Thyroid gland (tissue), 4 donors: ENCODE measurements at regions not wholly inside any gene's neighbourhood (a gene's known extent, or its start where the extent isn't known, plus 50 kb on each side); places are given as distances from the start of the nearest gene placed in this dataset.

Experiments
- DNase-seq, 2 donors: peaks; one replicate each; pipeline ENCODE4 v3.0.0-alpha.2; 2019
- H3K27ac ChIP-seq, 3 donors: fragments of 200-600 bp; sonication (generic); 1 replicate in 2 of 3; 2 replicates in 1 of 3; pipeline ENCODE4 v1.5.1; 2016 to 2019; ENCODE audit warnings: mild to moderate bottlenecking in 1 of 3, moderate library complexity in 1 of 3
- H3K27me3 ChIP-seq: fragments of 200-600 bp; sonication (generic); one replicate; pipeline ENCODE4 v1.5.1; 2019
- H3K36me3 ChIP-seq, 2 donors: fragments of 200-600 bp; sonication (generic); one replicate each; pipeline ENCODE4 v1.5.1; 2016 to 2019
- H3K4me1 ChIP-seq, 2 donors: fragments of 200-600 bp; sonication (generic); one replicate each; pipeline ENCODE4 v1.5.1; 2017 to 2019
- H3K4me3 ChIP-seq, 3 donors: fragments of 200-600 bp; sonication (generic); replicated peaks in 1 of 3; 1 replicate in 2 of 3; 2 replicates in 1 of 3; pipeline ENCODE4 v1.5.1; 2016; ENCODE audit warnings: mild to moderate bottlenecking in 1 of 3
- H3K9me3 ChIP-seq: fragments of 200-600 bp; sonication (generic); one replicate; pipeline ENCODE4 v1.5.1; 2017
- CTCF ChIP-seq, 6 experiments: fragments of 200-600 bp in 3 of 6; fragments of 450-650 bp in 3 of 6; sonication (generic) in 3 of 6; IDR thresholded peaks; one replicate each; pipeline ENCODE4 v1.5.1; 2016 to 2019; ENCODE audit warnings: antibody characterized with exemption in 6 of 6, mild to moderate bottlenecking in 2 of 6, inconsistent platforms in 1 of 6, moderate library complexity in 1 of 6
- POLR2A ChIP-seq, 2 donors: fragments of 450-650 bp; IDR thresholded peaks; one replicate each; pipeline ENCODE4 v1.6.1; 2017; ENCODE audit warnings: antibody characterized with exemption in 2 of 2, mild to moderate bottlenecking in 2 of 2, moderate library complexity in 1 of 2
- WGBS, 2 donors: methylation state at CpG; one replicate each; pipeline ENCODE4 v1.1.5; 2017; 5-methylcytosine and 5-hydroxymethylcytosine counted together
- intact Hi-C: fragments of 100-400 bp; cut with DNase I; formaldehyde crosslinking; loops from one replicate; pipeline ENCODE4 v1.15.1; 2023

DNA sequence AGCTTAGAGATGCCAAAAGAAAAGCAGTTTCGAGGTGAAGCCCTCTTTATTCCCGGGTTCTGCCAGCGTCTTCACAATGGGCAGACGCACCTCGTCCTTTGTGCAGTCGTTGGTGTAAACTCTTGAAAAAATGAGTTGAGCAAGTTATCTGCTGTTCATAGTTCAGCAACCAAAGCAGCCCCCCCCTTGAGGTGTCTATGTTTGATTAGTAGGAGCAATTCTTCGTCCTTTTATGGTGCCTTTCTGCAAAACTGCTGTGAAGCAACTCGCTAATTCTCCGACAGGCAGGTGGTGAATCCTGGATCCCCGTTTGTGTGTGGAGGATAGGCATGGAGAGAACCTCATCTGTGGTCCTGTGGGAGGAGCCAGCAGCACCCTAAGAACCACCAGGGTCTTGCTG is 234.5 kb downstream of the GLRX3 start:
- 50 to 61% methylated on average over 8 to 10 of the region's 10 CpGs for WGBS, 2 donors
- intact Hi-C loops = no loop called here
- DNase-seq = no peak
- H3K27me3 ChIP-seq = no peaks in the 10 kb centered on the region
- TF ChIP-seq POLR2A (IDR thresholded peaks at IDR 0.05) (no peak), CTCF (IDR thresholded peaks at IDR 0.05) (no peak)
- H3K9me3 ChIP-seq = no peaks in the 10 kb centered on the region
- H3K27ac ChIP-seq = no peak overlapping the region
- H3K36me3 ChIP-seq = no peaks in the 10 kb centered on the region
- no peak overlapping the region for H3K4me3 ChIP-seq
- H3K4me1 ChIP-seq = no peaks in the 10 kb centered on the region

- WGBS, 2 donors = 71 to 80% methylated on average over 5 to 6 of the region's 6 CpGs
- no peak overlapping the region for H3K4me3 ChIP-seq
- H3K9me3 ChIP-seq = no peaks in the 10 kb centered on the region
- no peaks in the 10 kb centered on the region for H3K4me1 ChIP-seq
- no peak for TF ChIP-seq CTCF (IDR thresholded peaks at IDR 0.05)
- TF ChIP-seq POLR2A (IDR thresholded peaks at IDR 0.05) = no peak
- no peaks in the 10 kb centered on the region for H3K27me3 ChIP-seq
- intact Hi-C loops = no loop called here
- no peaks in the 10 kb centered on the region for H3K36me3 ChIP-seq
- H3K27ac ChIP-seq = no peak overlapping the region
- no peak for DNase-seq
Measured at GRCh38 chr10:130371156-130371555, 235.0 kb downstream of the GLRX3 start.

DNA sequence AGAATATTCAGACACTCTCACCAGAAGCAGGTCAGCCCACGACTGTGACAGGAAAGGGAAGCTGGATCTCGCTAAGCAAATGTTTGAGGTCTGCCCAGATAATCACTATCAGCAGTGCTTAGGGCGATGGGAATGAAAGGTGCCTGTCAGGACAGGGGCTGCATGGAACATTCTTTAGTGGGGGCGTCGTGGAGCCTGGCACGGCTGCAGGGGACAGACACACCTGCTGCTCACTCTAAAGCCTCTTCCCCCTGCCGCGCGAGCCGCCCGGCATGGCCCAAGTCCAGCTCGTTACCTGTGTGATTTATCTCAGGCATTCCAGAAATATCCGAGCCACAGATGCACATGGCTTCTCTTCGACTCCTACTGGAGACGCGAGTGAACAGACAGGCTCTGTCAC is 235.5 kb downstream of the GLRX3 start:
- Histone ChIP-seq H3K36me3 (no peaks in the 10 kb centered on the region), H3K27me3 (no peaks in the 10 kb centered on the region), H3K27ac (no peak overlapping the region), H3K9me3 (no peaks in the 10 kb centered on the region), H3K4me3 (no peak overlapping the region), H3K4me1 (no peaks in the 10 kb centered on the region)
- 20 to 41% methylated on average over 15 to 16 of the region's 16 CpGs for WGBS, 2 donors
- no peak for TF ChIP-seq CTCF (IDR thresholded peaks at IDR 0.05)
- TF ChIP-seq POLR2A (IDR thresholded peaks at IDR 0.05) = no peak
- no peak for DNase-seq
- intact Hi-C loops = no loop called here

DNA sequence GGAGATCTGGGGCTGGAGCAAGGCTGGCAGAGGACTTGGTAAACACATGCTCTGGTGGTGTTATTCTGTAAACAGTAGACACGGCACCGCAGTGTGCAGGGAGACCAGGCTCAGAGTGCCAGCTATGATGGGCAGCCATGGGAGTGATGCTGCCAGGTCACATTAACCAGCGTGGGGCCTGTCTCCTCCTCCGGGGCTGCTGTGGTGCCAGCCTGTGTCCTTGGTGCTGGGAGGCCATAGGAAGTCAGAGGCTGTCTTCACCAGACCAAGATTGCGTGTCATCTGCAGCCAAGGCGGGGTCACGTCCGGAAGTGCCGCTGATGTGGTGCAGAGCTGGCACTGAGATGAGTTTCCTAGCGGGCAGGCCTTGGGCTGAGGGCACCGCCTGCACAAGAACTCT is 236.0 kb downstream of the GLRX3 start:
- intact Hi-C loops = no loop called here
- WGBS, 2 donors = 92 to 95% methylated on average over 9 to 11 of the region's 11 CpGs
- H3K4me1 ChIP-seq = no peaks in the 10 kb centered on the region
- no peak for DNase-seq
- TF ChIP-seq CTCF (IDR thresholded peaks at IDR 0.05) (no peak), POLR2A (IDR thresholded peaks at IDR 0.05) (no peak)
- H3K4me3 ChIP-seq = no peak overlapping the region
- no peaks in the 10 kb centered on the region for H3K36me3 ChIP-seq
- H3K27ac ChIP-seq = no peak overlapping the region
- H3K27me3 ChIP-seq = no peaks in the 10 kb centered on the region
- H3K9me3 ChIP-seq = no peaks in the 10 kb centered on the region

DNA sequence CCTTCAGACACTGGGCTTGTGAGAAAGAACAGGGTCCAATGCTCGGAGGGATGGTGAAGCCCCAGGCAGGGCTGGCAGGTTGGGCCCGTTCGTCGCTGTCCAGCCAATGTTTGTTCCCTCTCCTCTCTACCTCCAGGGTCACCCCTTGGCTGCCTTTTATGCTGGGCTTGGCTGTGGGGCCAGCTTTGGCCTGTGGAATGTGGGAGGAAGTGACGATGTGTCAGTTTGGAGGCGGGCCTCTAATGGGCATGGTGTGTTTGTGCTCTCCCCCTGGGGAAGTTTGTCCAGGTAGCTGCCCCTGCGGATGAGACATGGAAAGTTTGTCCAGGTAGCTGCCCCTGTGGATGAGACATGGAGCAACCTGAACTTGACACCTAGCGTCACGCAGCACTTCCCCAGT is 236.7 kb downstream of the GLRX3 start:
- Histone ChIP-seq H3K27me3 (no peaks in the 10 kb centered on the region), H3K4me3 (no peak overlapping the region), H3K4me1 (no peaks in the 10 kb centered on the region), H3K36me3 (no peaks in the 10 kb centered on the region), H3K27ac (no peak overlapping the region), H3K9me3 (no peaks in the 10 kb centered on the region)
- intact Hi-C loops = no loop called here
- 81 to 88% methylated on average over 9 of the region's 9 CpGs for WGBS, 2 donors
- DNase-seq = no peak
- TF ChIP-seq CTCF (IDR thresholded peaks at IDR 0.05) = no peak
- no peak for TF ChIP-seq POLR2A (IDR thresholded peaks at IDR 0.05)
